NT2/D1 (cell line): ENCODE measurements at regions not wholly inside any gene's neighbourhood (a gene's known extent, or its start where the extent isn't known, plus 50 kb on each side); places are given as distances from the start of the nearest gene placed in this dataset.
"Not testable (repeated sequence)": the region's sequence is repeated elsewhere in the genome, so short reads cannot be mapped to it uniquely, and the experiment has no call there.

Source experiments
- DNase-seq: peaks from one replicate; pipeline ENCODE4 v3.0.0-alpha.2; 2011; ENCODE audit warnings: low read depth, low spot score
- H3K27me3 ChIP-seq: 2 replicates; pipeline ENCODE4 v1.6.0; 2011; ENCODE audit warnings: mild to moderate bottlenecking; ENCODE audit not compliant: insufficient read length, insufficient read depth
- H3K36me3 ChIP-seq: 2 replicates; pipeline ENCODE4 v1.6.1; 2011; ENCODE audit warnings: mild to moderate bottlenecking, low read length, mixed read lengths; ENCODE audit not compliant: insufficient read depth, insufficient read length
- H3K4me1 ChIP-seq: 2 replicates; pipeline ENCODE4 v1.5.1; 2011; ENCODE audit not compliant: insufficient read depth, insufficient read length
- H3K4me3 ChIP-seq: 2 replicates; pipeline ENCODE4 v1.5.1; 2011; ENCODE audit warnings: low read depth; ENCODE audit not compliant: insufficient read length
- H3K9ac ChIP-seq: 2 replicates; pipeline ENCODE4 v1.6.0; 2011; ENCODE audit warnings: low read depth; ENCODE audit not compliant: insufficient read length
- H3K9me3 ChIP-seq: 2 replicates; pipeline ENCODE4 v1.5.1; 2011; ENCODE audit warnings: mild to moderate bottlenecking, low read length; ENCODE audit not compliant: insufficient read depth
- SUZ12 ChIP-seq: IDR thresholded peaks from 2 replicates; pipeline ENCODE4 v1.6.1; 2011; ENCODE audit not compliant: insufficient read length, insufficient read depth; ENCODE audit errors: extremely low read depth
- YY1 ChIP-seq: IDR thresholded peaks from 2 replicates; pipeline ENCODE4 v1.6.1; 2011; ENCODE audit not compliant: insufficient read length, insufficient read depth
- ZNF274 ChIP-seq: IDR thresholded peaks from 2 replicates; pipeline ENCODE4 v1.6.1; 2011; ENCODE audit warnings: mild to moderate bottlenecking, low read depth, low read length

DNA sequence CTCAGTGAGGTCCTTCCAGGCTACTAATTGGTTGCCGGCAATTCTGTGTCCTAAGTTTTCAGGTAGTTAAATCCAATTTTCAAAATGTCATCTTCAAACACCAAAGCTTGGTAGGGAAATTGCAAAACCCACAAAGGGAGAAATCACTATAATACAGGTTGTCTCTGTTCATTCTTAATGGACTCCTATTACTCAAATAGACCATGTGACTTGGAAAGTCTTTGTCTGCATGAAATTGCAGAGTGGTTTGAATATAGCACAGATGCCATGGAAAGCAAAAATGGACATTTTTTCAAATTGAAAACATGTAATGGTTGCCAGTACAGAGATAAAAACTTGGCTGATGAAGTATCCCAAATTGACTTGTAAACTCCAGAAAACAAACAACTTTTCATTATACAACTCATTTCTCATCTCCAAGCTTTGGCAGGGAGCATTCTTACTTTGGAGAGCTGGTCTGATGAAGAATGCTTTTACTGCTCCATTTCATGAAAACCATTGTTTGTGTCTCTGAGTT, 169.5 kb upstream of the PKN2 start:
- TF ChIP-seq ZNF274 (no peak), SUZ12 (no peak), YY1 (no peak)
- Histone ChIP-seq H3K4me3 (no peak overlapping the region), H3K27me3 (no peaks in the 10 kb centered on the region)

DNA sequence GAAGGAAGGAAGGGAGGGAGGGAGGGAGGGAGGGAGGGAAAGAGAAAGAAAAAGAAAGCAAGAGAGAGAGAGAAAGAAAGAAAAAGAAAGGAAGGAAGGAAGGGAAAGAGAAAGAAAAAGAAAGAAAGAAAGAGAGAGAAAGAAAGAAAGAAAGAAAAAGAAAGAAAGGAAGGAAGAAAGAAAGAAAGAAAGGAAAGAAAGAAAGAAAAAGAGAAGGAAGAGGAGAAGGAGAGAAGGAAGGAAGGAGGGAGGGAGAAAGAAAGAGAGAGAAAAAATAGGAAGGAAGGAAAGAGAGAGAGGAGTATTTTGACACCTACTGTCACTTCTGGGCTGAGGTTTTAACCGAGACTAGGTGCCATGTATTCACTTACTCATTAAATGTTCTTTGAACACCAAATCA, 166.6 kb upstream of the PKN2 start:
- H3K4me3 ChIP-seq, H3K36me3 ChIP-seq, H3K27me3 ChIP-seq, H3K9me3 ChIP-seq, H3K9ac ChIP-seq, H3K4me1 ChIP-seq, DNase-seq: not testable (repeated sequence)

More for the DNA sequence above, 169.5 kb upstream of the PKN2 start:
- Histone ChIP-seq H3K4me1 (no peaks in the 10 kb centered on the region), H3K36me3 (no peaks in the 10 kb centered on the region), H3K9ac (no peak overlapping the region), H3K9me3 (no peaks in the 10 kb centered on the region)
- DNase-seq: no peak

DNA sequence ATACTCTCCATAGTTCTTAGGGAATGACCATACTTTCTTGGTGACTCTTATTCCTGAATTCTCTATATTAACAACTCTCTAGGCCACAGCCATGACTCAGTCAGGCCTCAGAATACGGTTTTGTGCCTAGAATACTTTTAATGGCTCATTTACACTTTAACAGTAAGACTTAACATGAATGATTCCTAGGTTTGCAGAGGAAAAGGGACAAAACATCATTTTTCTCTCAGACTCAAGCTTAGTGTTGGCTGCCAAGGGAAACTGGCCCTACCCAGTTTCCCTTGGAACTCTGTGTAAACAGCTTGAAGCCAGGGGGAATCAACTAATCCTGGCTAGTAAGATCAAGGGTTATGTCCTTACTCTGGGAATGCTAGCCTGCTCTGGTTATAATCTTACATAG, 164.9 kb upstream of the PKN2 start:
- H3K4me3 ChIP-seq: no peak overlapping the region
- DNase-seq: peak; percentile 8
- TF ChIP-seq SUZ12 (no peak), YY1 (no peak), ZNF274 (no peak)
- no peak overlapping the region for H3K9ac ChIP-seq
- no peaks in the 10 kb centered on the region for H3K27me3 ChIP-seq
- H3K4me1 ChIP-seq: no peaks in the 10 kb centered on the region
- H3K36me3 ChIP-seq: no peaks in the 10 kb centered on the region
- no peaks in the 10 kb centered on the region for H3K9me3 ChIP-seq

DNA sequence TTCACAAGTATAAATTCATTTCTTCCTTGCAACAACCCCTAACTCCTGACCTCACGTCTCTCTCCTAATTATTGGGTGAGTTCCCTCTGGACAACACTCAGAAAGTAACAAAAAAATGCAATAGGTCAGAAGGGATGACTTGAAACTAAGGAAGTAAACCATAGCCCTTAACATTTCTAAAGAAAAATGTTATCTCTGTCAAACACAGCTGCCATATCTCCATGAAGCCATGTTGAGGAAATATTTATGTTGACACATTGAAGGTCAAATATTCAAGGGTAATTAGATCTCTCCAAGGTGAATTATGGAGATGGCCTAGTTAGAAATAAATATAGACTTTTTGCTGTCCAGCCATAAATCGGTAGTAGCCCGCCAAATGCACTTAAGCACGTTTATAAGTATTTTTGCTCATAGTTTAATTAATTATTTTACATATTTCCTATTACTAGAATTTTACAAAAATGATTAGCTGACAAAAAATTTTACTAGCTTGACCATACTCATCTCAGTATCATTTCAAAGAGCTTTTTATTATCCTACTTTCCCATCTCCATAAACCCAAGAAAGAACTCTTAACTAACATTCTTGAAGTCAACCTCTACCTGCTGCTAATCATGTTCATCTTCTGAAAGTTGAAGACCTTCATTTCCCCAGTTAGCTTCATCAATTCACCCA, 160.1 kb upstream of the PKN2 start:
- DNase-seq: no peak
- Histone ChIP-seq H3K4me3 (no peak overlapping the region), H3K4me1 (no peaks in the 10 kb centered on the region), H3K36me3 (no peaks in the 10 kb centered on the region), H3K27me3 (no peaks in the 10 kb centered on the region), H3K9ac (no peak overlapping the region), H3K9me3 (no peaks in the 10 kb centered on the region)
- TF ChIP-seq YY1: no peak
- no peak for TF ChIP-seq ZNF274
- TF ChIP-seq SUZ12: no peak

DNA sequence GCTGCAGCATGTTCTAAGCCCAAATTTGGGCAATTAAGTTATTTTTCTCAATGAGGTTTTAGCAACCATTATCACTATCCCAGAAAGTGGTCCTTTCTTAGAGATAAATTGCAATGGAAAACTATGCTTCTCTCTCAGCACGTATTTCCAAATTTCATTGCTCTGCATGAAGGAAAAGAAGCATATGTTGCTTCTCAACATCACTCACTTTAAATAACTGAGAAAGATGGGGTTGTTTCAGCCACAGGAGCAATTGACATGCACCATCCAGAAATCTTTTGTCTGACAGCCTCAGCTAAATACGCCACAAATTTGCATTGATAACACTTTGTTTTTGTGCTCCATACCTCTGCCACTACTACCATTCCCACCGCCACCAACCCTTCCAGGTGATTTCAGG, 157.6 kb upstream of the PKN2 start:
- no peak overlapping the region for H3K4me3 ChIP-seq
- TF ChIP-seq ZNF274 (no peak), SUZ12 (no peak), YY1 (no peak)
- no peaks in the 10 kb centered on the region for H3K9me3 ChIP-seq
- no peak for DNase-seq
- H3K4me1 ChIP-seq: no peaks in the 10 kb centered on the region
- H3K27me3 ChIP-seq: no peaks in the 10 kb centered on the region
- no peaks in the 10 kb centered on the region for H3K36me3 ChIP-seq
- no peak overlapping the region for H3K9ac ChIP-seq

DNA sequence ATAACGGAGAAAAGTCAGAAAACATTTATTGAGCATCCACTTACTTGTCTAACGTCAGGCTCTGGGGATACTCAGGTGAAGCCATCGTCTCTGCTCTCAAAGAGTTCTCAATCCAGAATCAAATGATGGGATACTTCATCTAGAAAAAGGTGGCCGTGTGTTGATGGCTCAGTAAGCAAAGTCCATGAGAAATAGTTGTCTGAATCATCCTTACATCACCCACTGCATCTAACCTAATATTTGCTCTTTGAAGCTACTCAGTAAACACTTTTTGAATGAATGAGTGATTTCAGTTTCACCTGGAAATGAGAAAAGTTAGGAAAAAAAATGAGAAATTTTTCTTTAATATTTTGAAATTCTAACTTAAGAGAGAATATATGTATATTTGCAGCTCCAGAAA, 155.3 kb upstream of the PKN2 start:
- no peak for DNase-seq
- Histone ChIP-seq H3K27me3 (no peaks in the 10 kb centered on the region), H3K9me3 (no peaks in the 10 kb centered on the region), H3K9ac (no peak overlapping the region), H3K4me3 (no peak overlapping the region), H3K36me3 (no peaks in the 10 kb centered on the region), H3K4me1 (no peaks in the 10 kb centered on the region)
- TF ChIP-seq SUZ12 (no peak), YY1 (no peak)

DNA sequence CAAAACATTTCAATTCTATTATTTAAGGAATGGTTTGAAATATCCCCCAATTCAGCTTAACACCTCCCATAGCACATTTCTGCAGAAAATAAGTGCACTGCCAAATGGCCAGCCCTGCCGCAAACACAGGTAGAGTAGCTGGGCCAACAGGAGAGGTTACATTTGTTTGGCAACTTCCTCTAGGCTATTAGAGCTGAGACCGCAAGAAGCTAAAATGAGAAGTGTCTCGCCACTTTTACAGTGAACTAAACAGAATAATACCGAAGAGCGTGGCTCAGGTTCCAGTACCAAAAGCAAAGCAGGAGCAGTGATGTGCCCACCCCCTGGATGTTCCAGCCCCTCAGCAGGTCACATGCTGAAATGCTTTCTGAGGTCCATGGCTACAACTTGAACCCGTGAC, 154.5 kb upstream of the PKN2 start:
- no peak for TF ChIP-seq SUZ12
- no peak for TF ChIP-seq ZNF274
- no peak for TF ChIP-seq YY1
- H3K27me3 ChIP-seq: no peaks in the 10 kb centered on the region
- no peaks in the 10 kb centered on the region for H3K36me3 ChIP-seq
- H3K4me3 ChIP-seq: no peak overlapping the region
- no peak for DNase-seq
- no peaks in the 10 kb centered on the region for H3K9me3 ChIP-seq
- H3K4me1 ChIP-seq: no peaks in the 10 kb centered on the region
- no peak overlapping the region for H3K9ac ChIP-seq

DNA sequence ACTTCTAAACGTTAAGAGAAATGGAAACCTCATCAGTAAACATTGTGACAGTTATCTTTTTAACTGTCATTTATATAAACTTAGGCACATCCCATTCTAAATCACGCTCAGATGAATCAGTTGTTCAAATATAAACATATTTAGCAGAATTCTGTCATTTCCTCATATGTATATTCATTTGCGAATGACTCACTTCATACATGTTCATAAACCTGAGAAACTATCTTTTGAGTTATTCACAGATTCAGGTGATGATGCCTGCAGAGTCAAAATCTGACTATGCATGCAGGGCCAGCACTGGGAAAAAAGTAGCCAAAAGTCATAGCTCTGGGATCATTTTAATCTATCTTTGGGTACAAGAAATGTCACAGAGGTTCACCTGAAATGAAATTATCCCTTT, 153.8 kb upstream of the PKN2 start:
- no peak overlapping the region for H3K4me3 ChIP-seq
- H3K9me3 ChIP-seq: no peaks in the 10 kb centered on the region
- TF ChIP-seq ZNF274: no peak
- no peak for TF ChIP-seq SUZ12
- TF ChIP-seq YY1: no peak
- no peak for DNase-seq
- no peaks in the 10 kb centered on the region for H3K36me3 ChIP-seq
- no peaks in the 10 kb centered on the region for H3K4me1 ChIP-seq
- H3K9ac ChIP-seq: no peak overlapping the region
- no peaks in the 10 kb centered on the region for H3K27me3 ChIP-seq
